ENCODE measurements at regions not wholly inside any gene's neighbourhood (a gene's known extent, or its start where the extent isn't known, plus 50 kb on each side); places are given as distances from the start of the nearest gene placed in this dataset.

GRCh38 chr5:142482207-142482606 lies 157.4 kb upstream of the SPRY4 start:
- in situ Hi-C loops (cut with MboI; ENCODE audit: low pct_unique_long_range_greater_than_20kb, low sequenced_read_pairs, unreplicated experiment): no loop called here
- DNase-seq (ENCODE audit: low spot score): no peak
- no peak for TF ChIP-seq CTCF (IDR thresholded peaks at IDR 0.05; ENCODE audit: extremely low read depth, insufficient read depth, missing control alignments)

- in situ Hi-C loops (cut with MboI; ENCODE audit: low pct_unique_long_range_greater_than_20kb, low sequenced_read_pairs, unreplicated experiment): no loop called here
- no peak for TF ChIP-seq CTCF (IDR thresholded peaks at IDR 0.05; ENCODE audit: extremely low read depth, insufficient read depth, missing control alignments)
- no peak for DNase-seq (ENCODE audit: low spot score)
Measured at GRCh38 chr5:142481410-142481809, 156.6 kb upstream of the SPRY4 start.

GRCh38 chr5:142479854-142480519 lies 155.2 kb upstream of the SPRY4 start:
- no peak for TF ChIP-seq CTCF (IDR thresholded peaks at IDR 0.05; ENCODE audit: extremely low read depth, insufficient read depth, missing control alignments)
- DNase-seq (ENCODE audit: low spot score): no peak
- in situ Hi-C loops (cut with MboI; ENCODE audit: low pct_unique_long_range_greater_than_20kb, low sequenced_read_pairs, unreplicated experiment): no loop called here

GRCh38 chr5:142479150-142479549 lies 154.3 kb upstream of the SPRY4 start:
- no peak for DNase-seq (ENCODE audit: low spot score)
- TF ChIP-seq CTCF (IDR thresholded peaks at IDR 0.05; ENCODE audit: extremely low read depth, insufficient read depth, missing control alignments): no peak
- in situ Hi-C loops (cut with MboI; ENCODE audit: low pct_unique_long_range_greater_than_20kb, low sequenced_read_pairs, unreplicated experiment): no loop called here

GRCh38 chr5:142478113-142478512 lies 153.3 kb upstream of the SPRY4 start:
- in situ Hi-C loops (cut with MboI; ENCODE audit: low pct_unique_long_range_greater_than_20kb, low sequenced_read_pairs, unreplicated experiment): no loop called here
- no peak for TF ChIP-seq CTCF (IDR thresholded peaks at IDR 0.05; ENCODE audit: extremely low read depth, insufficient read depth, missing control alignments)
- DNase-seq (ENCODE audit: low spot score): no peak

GRCh38 chr5:142475102-142475513 lies 150.3 kb upstream of the SPRY4 start:
- no peak for DNase-seq (ENCODE audit: low spot score)
- TF ChIP-seq CTCF (IDR thresholded peaks at IDR 0.05; ENCODE audit: extremely low read depth, insufficient read depth, missing control alignments): no peak
- in situ Hi-C loops (cut with MboI; ENCODE audit: low pct_unique_long_range_greater_than_20kb, low sequenced_read_pairs, unreplicated experiment): no loop called here

Data from GM13977 (cell line).